DND-41 (cell line): ENCODE measurements at regions not wholly inside any gene's neighbourhood (a gene's known extent, or its start where the extent isn't known, plus 50 kb on each side); places are given as distances from the start of the nearest gene placed in this dataset.

Source experiments
- ATAC-seq: fragments of 200-7000 bp; cut with Tn5 transposase; 3 replicates; pipeline ENCODE4 v1.9.1; 2021; ENCODE audit warnings: low read depth; ENCODE audit not compliant: insufficient read depth
- DNase-seq: peaks from one replicate; pipeline ENCODE4 v3.0.0-alpha.2; 2020
- H2AFZ ChIP-seq: 2 replicates; pipeline ENCODE4 v1.6.0; 2012; ENCODE audit warnings: low read depth, low read length
- H3K27ac ChIP-seq: 2 replicates; pipeline ENCODE4 v1.5.1; 2012; ENCODE audit warnings: low read length, inconsistent platforms
- H3K27me3 ChIP-seq: fragments of 200-600 bp; sonication (generic); 2 replicates; pipeline ENCODE4 v1.6.0; 2012; ENCODE audit warnings: low read length, mild to moderate bottlenecking, inconsistent platforms; ENCODE audit not compliant: insufficient read depth, poor library complexity
- H3K36me3 ChIP-seq: 2 replicates; pipeline ENCODE4 v1.5.1; 2012; ENCODE audit warnings: low read length, inconsistent platforms; ENCODE audit not compliant: insufficient read depth
- H3K4me1 ChIP-seq: 2 replicates; pipeline ENCODE4 v1.5.1; 2012; ENCODE audit warnings: mild to moderate bottlenecking, low read length; ENCODE audit not compliant: insufficient read depth
- H3K4me2 ChIP-seq: 2 replicates; pipeline ENCODE4 v1.6.0; 2012; ENCODE audit warnings: mild to moderate bottlenecking, moderate library complexity, low read length, inconsistent platforms; ENCODE audit not compliant: insufficient read depth
- H3K4me3 ChIP-seq, 2 experiments: fragments of 200-600 bp in 1 of 2; shearing (Covaris generic) in 1 of 2; 2 replicates each; pipeline ENCODE4 v1.5.1; 2012 to 2016; ENCODE audit warnings: inconsistent platforms in 2 of 2, low read length in 2 of 2, mild to moderate bottlenecking in 2 of 2, low read depth in 1 of 2, moderate library complexity in 1 of 2
- H3K79me2 ChIP-seq: 2 replicates; pipeline ENCODE4 v1.6.0; 2012; ENCODE audit warnings: low read length, inconsistent platforms; ENCODE audit not compliant: insufficient read depth
- H3K9ac ChIP-seq: 2 replicates; pipeline ENCODE4 v1.6.0; 2012; ENCODE audit warnings: low read depth, mild to moderate bottlenecking, inconsistent platforms, low read length, moderate library complexity
- H3K9me3 ChIP-seq: 2 replicates; pipeline ENCODE4 v1.5.1; 2012; ENCODE audit warnings: low read length, moderate library complexity, mild to moderate bottlenecking, inconsistent platforms; ENCODE audit not compliant: insufficient read depth, severe bottlenecking
- H4K20me1 ChIP-seq: 2 replicates; pipeline ENCODE4 v1.6.0; 2012; ENCODE audit warnings: low read length; ENCODE audit not compliant: insufficient read depth
- EZH2 ChIP-seq: IDR thresholded peaks from 3 replicates; pipeline ENCODE4 v1.6.1; 2012; ENCODE audit warnings: borderline replicate concordance, low read depth, mild to moderate bottlenecking, moderate library complexity, low read length, inconsistent platforms; ENCODE audit not compliant: severe bottlenecking
- TF ChIP-seq, protein P1 (sequence below): IDR thresholded peaks from 2 replicates; pipeline ENCODE4 v1.5.1; 2012; ENCODE audit warnings: borderline replicate concordance, low read length, moderate library complexity, mild to moderate bottlenecking; ENCODE audit not compliant: poor library complexity, severe bottlenecking; ENCODE audit errors: extremely low read depth

DNA sequence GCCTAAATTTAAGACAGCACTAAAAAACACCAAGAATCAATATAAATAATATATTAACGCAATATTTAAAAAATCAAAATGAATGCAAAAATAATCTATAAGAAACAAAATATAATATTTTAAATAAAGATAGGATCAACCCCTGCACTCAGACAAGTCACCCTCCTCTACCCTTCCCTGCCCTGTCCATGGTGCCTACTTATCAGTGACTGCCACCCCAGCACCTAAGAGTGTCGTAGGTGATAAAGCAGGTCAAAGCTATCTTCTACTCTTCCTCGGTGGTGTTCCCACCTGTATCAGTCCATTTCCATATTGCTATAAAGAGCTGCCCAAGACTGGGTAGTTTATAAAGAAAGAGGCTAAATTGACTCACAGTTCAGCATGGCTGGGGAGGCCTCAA, 251.9 kb downstream of the STIM2 start:
- H3K27me3 ChIP-seq: no peaks in the 10 kb centered on the region
- ATAC-seq (no peak), DNase-seq (no peak)
- no peaks in the 10 kb centered on the region; the same call in 1 of the 2 replicates for H4K20me1 ChIP-seq
- H3K79me2 ChIP-seq: no peaks in the 10 kb centered on the region
- H3K4me3 ChIP-seq: no peak overlapping the region
- H3K9me3 ChIP-seq: no peaks in the 10 kb centered on the region
- no peak overlapping the region for H3K4me2 ChIP-seq
- H3K27ac ChIP-seq: no peak overlapping the region
- H3K36me3 ChIP-seq: no peaks in the 10 kb centered on the region
- H3K9ac ChIP-seq: no peak overlapping the region
- no peak for TF ChIP-seq EZH2
- TF ChIP-seq, protein P1, sequence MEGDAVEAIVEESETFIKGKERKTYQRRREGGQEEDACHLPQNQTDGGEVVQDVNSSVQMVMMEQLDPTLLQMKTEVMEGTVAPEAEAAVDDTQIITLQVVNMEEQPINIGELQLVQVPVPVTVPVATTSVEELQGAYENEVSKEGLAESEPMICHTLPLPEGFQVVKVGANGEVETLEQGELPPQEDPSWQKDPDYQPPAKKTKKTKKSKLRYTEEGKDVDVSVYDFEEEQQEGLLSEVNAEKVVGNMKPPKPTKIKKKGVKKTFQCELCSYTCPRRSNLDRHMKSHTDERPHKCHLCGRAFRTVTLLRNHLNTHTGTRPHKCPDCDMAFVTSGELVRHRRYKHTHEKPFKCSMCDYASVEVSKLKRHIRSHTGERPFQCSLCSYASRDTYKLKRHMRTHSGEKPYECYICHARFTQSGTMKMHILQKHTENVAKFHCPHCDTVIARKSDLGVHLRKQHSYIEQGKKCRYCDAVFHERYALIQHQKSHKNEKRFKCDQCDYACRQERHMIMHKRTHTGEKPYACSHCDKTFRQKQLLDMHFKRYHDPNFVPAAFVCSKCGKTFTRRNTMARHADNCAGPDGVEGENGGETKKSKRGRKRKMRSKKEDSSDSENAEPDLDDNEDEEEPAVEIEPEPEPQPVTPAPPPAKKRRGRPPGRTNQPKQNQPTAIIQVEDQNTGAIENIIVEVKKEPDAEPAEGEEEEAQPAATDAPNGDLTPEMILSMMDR: no peak
- H2AFZ ChIP-seq: no peak overlapping the region
- H3K4me1 ChIP-seq: no peaks in the 10 kb centered on the region

DNA sequence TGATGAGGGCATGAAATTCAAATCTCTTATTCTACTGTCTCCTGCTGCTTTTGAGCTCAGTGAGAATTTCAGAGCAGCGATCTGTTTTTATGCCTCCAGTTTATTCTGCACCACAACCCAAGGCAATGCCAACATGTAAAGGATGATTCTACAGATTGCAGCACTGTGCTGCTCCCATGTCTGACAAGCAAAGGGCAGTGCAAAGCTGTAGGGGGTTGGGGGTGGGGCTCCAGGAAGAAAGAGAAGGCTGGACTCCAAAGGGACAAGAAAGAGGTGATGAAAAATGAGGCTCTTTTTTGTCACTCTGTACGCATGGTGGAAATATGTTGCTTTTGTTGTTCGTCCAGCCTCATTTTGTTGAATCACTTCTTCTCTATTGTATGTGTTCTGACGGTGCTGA, 254.6 kb downstream of the STIM2 start:
- Histone ChIP-seq H2AFZ (no peak overlapping the region), H3K4me1 (no peaks in the 10 kb centered on the region), H4K20me1 (no peaks in the 10 kb centered on the region), H3K4me3 (no peak overlapping the region), H3K9me3 (no peaks in the 10 kb centered on the region), H3K9ac (no peak overlapping the region), H3K4me2 (no peak overlapping the region), H3K79me2 (no peaks in the 10 kb centered on the region), H3K36me3 (no peaks in the 10 kb centered on the region), H3K27me3 (no peaks in the 10 kb centered on the region), H3K27ac (no peak overlapping the region)
- no peak for DNase-seq
- TF ChIP-seq, protein P1: no peak
- TF ChIP-seq EZH2: no peak
- no peak for ATAC-seq

DNA sequence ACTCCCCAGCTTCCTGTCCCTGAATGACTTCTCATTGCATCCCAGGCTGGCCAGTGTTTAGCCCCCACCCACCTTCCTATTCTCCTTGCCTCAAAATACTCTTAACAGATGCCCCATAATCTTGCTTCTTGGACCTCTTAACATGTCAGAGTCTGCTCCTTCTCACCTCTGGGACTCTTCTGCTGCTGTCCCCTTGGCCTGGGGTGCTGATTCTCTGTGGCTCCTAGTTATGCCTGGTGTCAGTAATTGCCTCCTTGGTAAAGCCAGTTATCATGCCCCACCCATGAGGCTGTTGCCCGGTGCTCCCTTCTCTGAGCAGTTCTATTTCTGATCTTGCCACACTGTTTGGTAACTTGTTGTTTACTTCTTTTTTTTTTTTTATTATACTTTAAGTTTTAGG, 256.8 kb downstream of the STIM2 start:
- Histone ChIP-seq H3K27me3 (no peaks in the 10 kb centered on the region), H4K20me1 (no peaks in the 10 kb centered on the region), H3K9ac (no peak overlapping the region), H3K4me1 (no peaks in the 10 kb centered on the region), H3K27ac (no peak overlapping the region), H2AFZ (no peak overlapping the region), H3K79me2 (no peaks in the 10 kb centered on the region), H3K36me3 (no peaks in the 10 kb centered on the region), H3K4me2 (no peak overlapping the region), H3K4me3 (no peak overlapping the region), H3K9me3 (no peaks in the 10 kb centered on the region)
- ATAC-seq: no peak; the same call in 2 of the 3 replicates
- no peak for DNase-seq
- TF ChIP-seq EZH2: no peak
- TF ChIP-seq, protein P1: no peak

DNA sequence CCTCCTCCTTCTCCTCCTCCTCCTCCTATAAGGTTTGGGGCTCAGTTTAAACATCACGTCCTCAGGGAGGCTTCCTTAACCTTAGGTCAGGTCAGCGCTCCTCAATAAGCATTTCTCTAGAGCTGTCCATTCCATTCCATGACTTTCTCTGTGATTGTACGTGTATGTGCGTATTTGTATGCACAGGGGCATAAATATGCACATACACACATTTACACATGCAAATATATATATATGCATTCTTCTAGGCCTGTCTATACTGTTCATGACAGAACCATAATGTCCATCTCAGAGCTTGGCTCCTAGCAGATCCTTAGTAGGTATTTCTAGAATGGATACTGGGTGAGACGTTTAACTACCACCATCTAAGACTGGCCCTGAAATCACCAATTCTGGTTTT, 258.6 kb downstream of the STIM2 start:
- Histone ChIP-seq H3K4me2 (no peak overlapping the region), H3K79me2 (no peaks in the 10 kb centered on the region), H3K27me3 (no peaks in the 10 kb centered on the region), H3K27ac (no peak overlapping the region), H3K36me3 (no peaks in the 10 kb centered on the region), H3K4me1 (no peaks in the 10 kb centered on the region), H3K9me3 (no peaks in the 10 kb centered on the region), H3K9ac (no peak overlapping the region), H4K20me1 (no peaks in the 10 kb centered on the region), H3K4me3 (no peak overlapping the region), H2AFZ (no peak overlapping the region)
- no peak for ATAC-seq
- no peak for TF ChIP-seq EZH2
- TF ChIP-seq, protein P1: no peak
- DNase-seq: no peak
